Neuronal stem cell (in vitro differentiated cells): ENCODE measurements at regions not wholly inside any gene's neighbourhood (a gene's known extent, or its start where the extent isn't known, plus 50 kb on each side); places are given as distances from the start of the nearest gene placed in this dataset.
"Not testable (repeated sequence)": the region's sequence is repeated elsewhere in the genome, so short reads cannot be mapped to it uniquely, and the experiment has no call there.

Experiments
- DNase-seq: peaks from one replicate; pipeline ENCODE4 v3.0.0-alpha.2; 2013; ENCODE audit warnings: low spot score
- H2AFZ ChIP-seq: one replicate; pipeline ENCODE4 v1.6.1; 2013; ENCODE audit warnings: mild to moderate bottlenecking, low read length, inconsistent platforms
- H2AK5ac ChIP-seq: 2 replicates; pipeline ENCODE4 v1.6.1; 2013; ENCODE audit warnings: low read depth, mild to moderate bottlenecking, inconsistent platforms, low read length, moderate library complexity, mixed read lengths
- H2BK120ac ChIP-seq: 2 replicates; pipeline ENCODE4 v1.6.1; 2013; ENCODE audit warnings: low read depth, mild to moderate bottlenecking, inconsistent platforms, low read length, moderate library complexity, mixed read lengths
- H2BK12ac ChIP-seq: one replicate; pipeline ENCODE4 v1.6.1; 2013; ENCODE audit warnings: low read length, inconsistent platforms
- H2BK15ac ChIP-seq: 2 replicates; pipeline ENCODE4 v1.6.1; 2013; ENCODE audit warnings: mild to moderate bottlenecking, low read length, inconsistent platforms, mixed read lengths
- H2BK5ac ChIP-seq: one replicate; pipeline ENCODE4 v1.6.1; 2013; ENCODE audit warnings: inconsistent platforms, mild to moderate bottlenecking, low read length, moderate library complexity
- H3K14ac ChIP-seq: one replicate; pipeline ENCODE4 v1.6.1; 2013; ENCODE audit warnings: low read length, inconsistent platforms
- H3K18ac ChIP-seq: 2 replicates; pipeline ENCODE4 v1.6.1; 2013; ENCODE audit warnings: low read length, inconsistent platforms
- H3K23ac ChIP-seq: 2 replicates; pipeline ENCODE4 v1.6.1; 2013; ENCODE audit warnings: low read depth, mild to moderate bottlenecking, mixed read lengths, low read length, inconsistent platforms; ENCODE audit not compliant: poor library complexity
- H3K27ac ChIP-seq: replicated peaks from 3 replicates; pipeline ENCODE4 v1.5.1; 2013; ENCODE audit warnings: low read length, inconsistent platforms
- H3K27me3 ChIP-seq, 3 experiments: 2 replicates each; pipeline ENCODE4 v1.6.1; 2013; ENCODE audit warnings: low read length in 3 of 3, mild to moderate bottlenecking in 2 of 3, inconsistent platforms in 1 of 3, low read depth in 1 of 3, mixed read lengths in 1 of 3, moderate library complexity in 1 of 3; ENCODE audit not compliant: control insufficient read depth in 3 of 3, insufficient read depth in 3 of 3
- H3K36me3 ChIP-seq, 2 donors: replicated peaks in 1 of 2; 2 replicates each; pipeline ENCODE4 v1.6.1; 2013; ENCODE audit warnings: low read length in 2 of 2; ENCODE audit not compliant: control insufficient read depth in 2 of 2, insufficient read depth in 2 of 2
- H3K4ac ChIP-seq: 2 replicates; pipeline ENCODE4 v1.6.1; 2013; ENCODE audit warnings: inconsistent platforms, mild to moderate bottlenecking, low read length, moderate library complexity
- H3K4me1 ChIP-seq, 2 donors: 1 replicate in 1 of 2; 2 replicates in 1 of 2; pipeline ENCODE4 v1.6.1; 2013; ENCODE audit warnings: low read length in 2 of 2, low read depth in 1 of 2; ENCODE audit not compliant: control insufficient read depth in 2 of 2, insufficient read depth in 1 of 2
- H3K4me2 ChIP-seq: one replicate; pipeline ENCODE4 v1.6.1; 2013; ENCODE audit warnings: mild to moderate bottlenecking, low read length, inconsistent platforms; ENCODE audit not compliant: insufficient read depth, poor library complexity, severe bottlenecking
- H3K4me3 ChIP-seq, 2 donors: 2 replicates each; pipeline ENCODE4 v1.5.1; 2013; ENCODE audit warnings: low read length in 2 of 2, mild to moderate bottlenecking in 2 of 2, inconsistent platforms in 1 of 2, moderate library complexity in 1 of 2
- H3K79me1 ChIP-seq: one replicate; pipeline ENCODE4 v1.6.1; 2013; ENCODE audit warnings: low read depth, mild to moderate bottlenecking, inconsistent platforms, low read length, moderate library complexity
- H3K9ac ChIP-seq: one replicate; pipeline ENCODE4 v1.6.1; 2013; ENCODE audit warnings: mild to moderate bottlenecking, low read depth, low read length, inconsistent platforms; ENCODE audit not compliant: poor library complexity
- H3K9me3 ChIP-seq, 2 donors: replicated peaks in 1 of 2; 2 replicates each; pipeline versions ENCODE3 to v1.6.1; 2013; ENCODE audit warnings: low read length in 2 of 2, mild to moderate bottlenecking in 2 of 2, inconsistent platforms in 1 of 2, low read depth in 1 of 2, mixed read lengths in 1 of 2, moderate library complexity in 1 of 2; ENCODE audit not compliant: control insufficient read depth in 2 of 2, insufficient read depth in 1 of 2
- H4K8ac ChIP-seq: one replicate; pipeline ENCODE4 v1.6.1; 2013; ENCODE audit warnings: low read depth, mild to moderate bottlenecking, inconsistent platforms, low read length, moderate library complexity
- H4K91ac ChIP-seq: one replicate; pipeline ENCODE4 v1.6.1; 2013; ENCODE audit warnings: low read length, low read depth, mild to moderate bottlenecking, inconsistent platforms; ENCODE audit not compliant: poor library complexity
- WGBS, 2 donors: extraction: QIAGEN DNeasy Blood & Tissue Kit; methylation state at CpG; one replicate each; pipeline ENCODE4 v1.1.7; 2013; ENCODE audit warnings: missing lambda C conversion rate in 2 of 2, mixed read lengths in 1 of 2; ENCODE audit not compliant: insufficient read length in 2 of 2, insufficient replicate concordance in 1 of 2; ENCODE audit errors: extremely low coverage in 2 of 2; 5-methylcytosine and 5-hydroxymethylcytosine counted together

DNA sequence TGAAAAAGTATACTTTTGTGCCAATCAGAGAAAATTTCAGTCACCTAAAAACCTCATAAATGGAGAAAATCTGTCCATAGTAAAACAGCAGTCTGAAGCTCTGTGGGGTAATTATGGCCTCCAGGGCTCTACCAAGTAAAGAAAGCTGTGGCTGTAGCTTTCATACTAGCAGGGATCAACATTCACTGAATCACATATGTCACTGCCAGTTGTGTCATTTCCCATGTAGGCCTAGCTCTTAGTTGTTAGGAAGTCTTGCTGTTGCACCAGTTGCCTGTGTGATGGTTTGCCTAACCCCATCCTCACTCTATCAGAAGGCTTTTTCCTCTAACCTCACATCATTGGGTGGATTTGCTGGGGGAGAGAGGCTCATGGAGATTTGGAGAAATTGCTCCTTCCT, 62.3 kb upstream of the XIST start:
- H3K9ac ChIP-seq, H3K4ac ChIP-seq, H2BK12ac ChIP-seq, H3K79me1 ChIP-seq, H3K14ac ChIP-seq, H2AK5ac ChIP-seq, H4K8ac ChIP-seq, H2BK120ac ChIP-seq, H3K23ac ChIP-seq, H3K9me3 ChIP-seq, H3K18ac ChIP-seq, H2BK5ac ChIP-seq, H3K4me2 ChIP-seq, H3K36me3 ChIP-seq, DNase-seq, H4K91ac ChIP-seq, H2BK15ac ChIP-seq, H3K4me3 ChIP-seq, H3K27ac ChIP-seq, H2AFZ ChIP-seq: not testable (repeated sequence)
- Histone ChIP-seq H3K27me3 (peaks cover 0 to 14% (median 0%) of the 10 kb centered on the region in 3 experiments), H3K4me1 (peaks cover 4 to 27% of the 10 kb centered on the region in 2 donors)

DNA sequence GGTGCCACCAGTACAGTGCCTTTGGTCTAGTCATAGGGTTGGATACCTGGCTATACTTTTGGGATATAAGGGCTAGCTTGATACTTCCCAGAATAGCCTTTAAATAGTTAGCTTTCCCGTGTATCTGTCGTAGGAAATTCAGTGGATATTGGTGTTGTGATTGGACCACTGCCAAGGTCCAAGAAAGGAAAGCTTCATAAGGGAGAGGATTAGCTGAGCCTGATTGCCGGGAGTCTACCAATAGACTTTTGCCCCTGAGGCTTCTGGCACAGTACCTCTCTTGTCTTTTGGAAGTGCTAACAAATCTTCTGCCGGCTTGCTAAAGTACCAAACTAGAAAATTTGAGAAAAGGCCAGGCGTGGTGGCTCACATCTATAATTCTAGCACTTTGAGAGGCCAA, 61.1 kb upstream of the XIST start:
- Histone ChIP-seq H2AK5ac (no peak overlapping the region), H3K23ac (no peak overlapping the region), H3K36me3 (no peaks in the 10 kb centered on the region), H2BK5ac (no peak overlapping the region), H3K9ac (no peak overlapping the region), H3K27ac (no peak overlapping the region), H3K79me1 (no peaks in the 10 kb centered on the region), H4K8ac (no peak overlapping the region), H3K4ac (no peak overlapping the region), H3K14ac (no peak overlapping the region), H3K4me2 (no peak overlapping the region), H2BK15ac (no peak overlapping the region), H3K27me3 (peaks cover 0 to 13% (median 0%) of the 10 kb centered on the region in 3 experiments), H2BK12ac (no peak overlapping the region), H2AFZ (no peak overlapping the region), H3K4me1 (peaks cover 4 to 25% of the 10 kb centered on the region in 2 donors), H4K91ac (no peak overlapping the region), H2BK120ac (no peak overlapping the region), H3K4me3 (no peak overlapping the region), H3K9me3 (no peaks in the 10 kb centered on the region), H3K18ac (no peak overlapping the region)
- WGBS, 2 donors, result no CpG with 5 or more reads among the region's 5 CpGs
- DNase-seq, result no peak

GRCh38 chrX:73911946-73912345, 59.4 kb upstream of the XIST start:
- H4K8ac ChIP-seq, H2BK12ac ChIP-seq, H3K23ac ChIP-seq, H2AFZ ChIP-seq, H3K36me3 ChIP-seq, H2BK120ac ChIP-seq, H3K14ac ChIP-seq, DNase-seq, H4K91ac ChIP-seq, H3K18ac ChIP-seq, H3K27ac ChIP-seq, H2AK5ac ChIP-seq, H3K9ac ChIP-seq, H3K4ac ChIP-seq, H3K4me3 ChIP-seq, H3K4me2 ChIP-seq, H3K9me3 ChIP-seq, H2BK5ac ChIP-seq, H2BK15ac ChIP-seq, H3K79me1 ChIP-seq: not testable (repeated sequence)
- WGBS, 2 donors, result no CpG with 5 or more reads among the region's 5 CpGs
- peaks cover 0 to 13% (median 0%) of the 10 kb centered on the region in 3 experiments for H3K27me3 ChIP-seq
- peaks cover 2 to 13% of the 10 kb centered on the region in 2 donors for H3K4me1 ChIP-seq

- H2BK12ac ChIP-seq, H2BK15ac ChIP-seq, H2BK5ac ChIP-seq, H3K18ac ChIP-seq, H4K91ac ChIP-seq, H3K4me2 ChIP-seq, H3K79me1 ChIP-seq, H3K4ac ChIP-seq, H3K36me3 ChIP-seq, H2AK5ac ChIP-seq, H3K9ac ChIP-seq, H3K27me3 ChIP-seq, DNase-seq, H4K8ac ChIP-seq, H3K14ac ChIP-seq, H2AFZ ChIP-seq, H3K4me1 ChIP-seq, H3K23ac ChIP-seq, H3K27ac ChIP-seq, H2BK120ac ChIP-seq, H3K4me3 ChIP-seq: not testable (repeated sequence)
- H3K9me3 ChIP-seq, result peaks cover 0 to 13% of the 10 kb centered on the region in 2 donors
- WGBS, 2 donors, result no CpG with 5 or more reads among the region's 2 CpGs
Measured at GRCh38 chrX:73905749-73906374, 53.3 kb upstream of the XIST start.
